ENCODE measurements at regions not wholly inside any gene's neighbourhood (a gene's known extent, or its start where the extent isn't known, plus 50 kb on each side); places are given as distances from the start of the nearest gene placed in this dataset.

GRCh38 chr4:13766761-13767540, 139.4 kb upstream of the BOD1L1 start:
- intact Hi-C loops (cut with DNase I) = no loop called here
- Histone ChIP-seq H3K27me3 (replicated peaks; ENCODE audit: insufficient read depth) (no peaks in the 10 kb centered on the region), H3K27ac (no peak overlapping the region), H3K9me3 (no peaks in the 10 kb centered on the region), H3K4me1 (replicated peaks) (no peaks in the 10 kb centered on the region), H3K4me3 (no peak overlapping the region), H3K36me3 (no peaks in the 10 kb centered on the region)
- no peak for DNase-seq (ENCODE audit: low spot score)
- 71% methylated on average over 11 of the region's 11 CpGs for WGBS
- TF ChIP-seq POLR2A (IDR thresholded peaks at IDR 0.05) (no peak), POLR2AphosphoS5 (IDR thresholded peaks at IDR 0.05) (no peak)
- TF ChIP-seq, protein P1, sequence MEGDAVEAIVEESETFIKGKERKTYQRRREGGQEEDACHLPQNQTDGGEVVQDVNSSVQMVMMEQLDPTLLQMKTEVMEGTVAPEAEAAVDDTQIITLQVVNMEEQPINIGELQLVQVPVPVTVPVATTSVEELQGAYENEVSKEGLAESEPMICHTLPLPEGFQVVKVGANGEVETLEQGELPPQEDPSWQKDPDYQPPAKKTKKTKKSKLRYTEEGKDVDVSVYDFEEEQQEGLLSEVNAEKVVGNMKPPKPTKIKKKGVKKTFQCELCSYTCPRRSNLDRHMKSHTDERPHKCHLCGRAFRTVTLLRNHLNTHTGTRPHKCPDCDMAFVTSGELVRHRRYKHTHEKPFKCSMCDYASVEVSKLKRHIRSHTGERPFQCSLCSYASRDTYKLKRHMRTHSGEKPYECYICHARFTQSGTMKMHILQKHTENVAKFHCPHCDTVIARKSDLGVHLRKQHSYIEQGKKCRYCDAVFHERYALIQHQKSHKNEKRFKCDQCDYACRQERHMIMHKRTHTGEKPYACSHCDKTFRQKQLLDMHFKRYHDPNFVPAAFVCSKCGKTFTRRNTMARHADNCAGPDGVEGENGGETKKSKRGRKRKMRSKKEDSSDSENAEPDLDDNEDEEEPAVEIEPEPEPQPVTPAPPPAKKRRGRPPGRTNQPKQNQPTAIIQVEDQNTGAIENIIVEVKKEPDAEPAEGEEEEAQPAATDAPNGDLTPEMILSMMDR (IDR thresholded peaks at IDR 0.05) = no peak

GRCh38 chr4:13777341-13777740, 149.8 kb upstream of the BOD1L1 start:
- 56% methylated on average over 1 of the region's 1 CpG for WGBS

DNA sequence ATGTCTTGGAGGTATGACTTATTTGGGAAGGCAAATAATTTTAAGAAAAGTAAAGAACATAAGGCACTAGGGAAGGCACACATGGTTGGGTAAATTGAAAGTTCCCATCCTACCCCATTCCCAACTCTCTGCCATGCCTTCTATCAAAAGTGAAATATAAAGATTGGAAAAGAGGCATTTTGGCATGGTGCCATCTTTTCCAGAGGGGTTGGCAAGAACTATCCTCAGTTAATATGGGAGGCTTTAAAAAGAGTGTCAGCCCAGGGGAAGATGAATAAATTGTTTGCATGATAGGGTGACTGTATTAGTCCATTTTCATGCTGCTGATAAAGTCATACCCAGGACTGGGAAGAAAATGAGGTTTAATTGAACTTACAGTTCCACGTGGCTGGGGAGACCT, 150.8 kb upstream of the BOD1L1 start:
- H3K27me3 ChIP-seq (replicated peaks; ENCODE audit: insufficient read depth) = no peaks in the 10 kb centered on the region
- H3K36me3 ChIP-seq = no peaks in the 10 kb centered on the region
- DNase-seq (ENCODE audit: low spot score) = no peak
- no peak overlapping the region for H3K4me3 ChIP-seq
- no peak overlapping the region for H3K27ac ChIP-seq
- 70% methylated on average over 1 of the region's 1 CpG for WGBS
- TF ChIP-seq POLR2A (IDR thresholded peaks at IDR 0.05) (no peak), POLR2AphosphoS5 (IDR thresholded peaks at IDR 0.05) (no peak)
- TF ChIP-seq, protein P1 (IDR thresholded peaks at IDR 0.05) = no peak
- no peaks in the 10 kb centered on the region for H3K9me3 ChIP-seq
- H3K4me1 ChIP-seq (replicated peaks) = no peaks in the 10 kb centered on the region
- intact Hi-C loops (cut with DNase I) = no loop called here

More at GRCh38 chr4:13777341-13777740, 149.8 kb upstream of the BOD1L1 start:
- Histone ChIP-seq H3K9me3 (no peaks in the 10 kb centered on the region), H3K4me3 (no peak overlapping the region), H3K36me3 (no peaks in the 10 kb centered on the region), H3K27ac (no peak overlapping the region), H3K4me1 (replicated peaks) (no peaks in the 10 kb centered on the region), H3K27me3 (replicated peaks; ENCODE audit: insufficient read depth) (no peaks in the 10 kb centered on the region)
- DNase-seq (ENCODE audit: low spot score) = no peak
- TF ChIP-seq POLR2A (IDR thresholded peaks at IDR 0.05) = no peak
- TF ChIP-seq, protein P1 (IDR thresholded peaks at IDR 0.05) = no peak
- TF ChIP-seq POLR2AphosphoS5 (IDR thresholded peaks at IDR 0.05) = no peak
- intact Hi-C loops (cut with DNase I) = no loop called here

DNA sequence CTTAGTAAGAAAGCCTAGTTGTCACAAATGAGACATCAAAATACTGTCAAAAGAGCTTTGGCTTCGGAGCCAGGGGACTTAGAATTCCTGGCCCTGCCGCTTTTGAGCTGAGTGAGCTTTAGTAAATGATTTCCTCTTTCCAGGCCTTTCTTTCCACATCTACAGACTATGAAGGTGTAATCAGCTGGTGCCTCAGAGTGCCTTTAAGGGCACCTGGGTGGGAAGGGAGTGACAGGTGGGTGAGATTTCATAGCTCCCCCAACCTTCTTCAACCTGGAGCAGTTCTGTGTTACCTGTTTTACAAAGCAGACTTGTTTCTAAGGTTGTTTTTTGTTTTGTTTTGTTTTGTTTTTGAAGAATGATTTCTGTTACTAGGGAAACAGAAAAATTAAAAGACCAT, 154.7 kb upstream of the BOD1L1 start:
- H3K27me3 ChIP-seq (replicated peaks; ENCODE audit: insufficient read depth) = no peaks in the 10 kb centered on the region
- 82% methylated on average over 2 of the region's 2 CpGs for WGBS
- H3K27ac ChIP-seq = no peak overlapping the region
- H3K4me3 ChIP-seq = no peak overlapping the region
- no peaks in the 10 kb centered on the region for H3K4me1 ChIP-seq (replicated peaks)
- TF ChIP-seq POLR2A (IDR thresholded peaks at IDR 0.05) (no peak), POLR2AphosphoS5 (IDR thresholded peaks at IDR 0.05) (no peak)
- TF ChIP-seq, protein P1 (IDR thresholded peaks at IDR 0.05) = no peak
- intact Hi-C loops (cut with DNase I) = no loop called here
- H3K9me3 ChIP-seq = no peaks in the 10 kb centered on the region
- no peak for DNase-seq (ENCODE audit: low spot score)
- no peaks in the 10 kb centered on the region for H3K36me3 ChIP-seq

- Histone ChIP-seq H3K27me3 (replicated peaks; ENCODE audit: insufficient read depth) (no peaks in the 10 kb centered on the region), H3K4me3 (no peak overlapping the region), H3K4me1 (replicated peaks) (no peaks in the 10 kb centered on the region), H3K36me3 (no peaks in the 10 kb centered on the region), H3K27ac (no peak overlapping the region), H3K9me3 (no peaks in the 10 kb centered on the region)
- 19% methylated on average over 7 of the region's 8 CpGs for WGBS
- DNase-seq (ENCODE audit: low spot score) = no peak
- TF ChIP-seq POLR2A (IDR thresholded peaks at IDR 0.05) (no peak), POLR2AphosphoS5 (IDR thresholded peaks at IDR 0.05) (no peak)
- TF ChIP-seq, protein P1 (IDR thresholded peaks at IDR 0.05) = no peak
- intact Hi-C loops (cut with DNase I) = no loop called here
Measured at GRCh38 chr4:13783800-13784411, 156.4 kb upstream of the BOD1L1 start.
